Stimulated activated CD8-positive, alpha-beta memory T cell treated with anti-CD3 and anti-CD28 coated beads, Interleukin-12 subunit alpha, Interleukin-12 subunit beta, amount 100 ng/mL, for 24 hours (primary cell): ENCODE measurements at regions not wholly inside any gene's neighbourhood (a gene's known extent, or its start where the extent isn't known, plus 50 kb on each side); places are given as distances from the start of the nearest gene placed in this dataset.
"Not testable (repeated sequence)": the region's sequence is repeated elsewhere in the genome, so short reads cannot be mapped to it uniquely, and the experiment has no call there.

ENCODE experiments used
- DNase-seq: peaks from one replicate; pipeline ENCODE4 v3.0.0-alpha.2; 2020; ENCODE audit errors: extremely low read depth

- no peak for DNase-seq
Observed at GRCh38 chr18:47728921-47729320, 201.5 kb downstream of the SMAD2 start.

DNA sequence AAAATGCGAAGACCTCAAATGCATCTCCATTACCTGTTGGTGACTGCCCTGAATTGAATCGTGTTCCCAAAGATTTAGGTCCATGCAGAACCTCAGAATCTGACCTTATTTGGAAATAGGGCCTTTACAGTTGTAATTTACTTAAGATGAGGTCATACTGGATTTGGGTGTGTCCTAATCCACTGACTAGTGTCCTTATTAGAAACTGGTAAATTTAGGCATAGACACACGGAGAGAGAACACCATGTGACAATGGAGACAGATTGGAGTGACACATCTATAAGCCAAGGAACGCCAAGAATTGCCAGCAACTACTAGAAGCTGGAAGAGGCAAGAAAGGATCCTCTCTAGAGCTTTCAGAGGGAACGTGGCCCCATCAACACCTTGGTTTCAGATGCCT is 203.1 kb downstream of the SMAD2 start:
- no peak for DNase-seq

- no peak for DNase-seq
Observed at GRCh38 chr18:47726550-47726949, 203.9 kb downstream of the SMAD2 start.

DNA sequence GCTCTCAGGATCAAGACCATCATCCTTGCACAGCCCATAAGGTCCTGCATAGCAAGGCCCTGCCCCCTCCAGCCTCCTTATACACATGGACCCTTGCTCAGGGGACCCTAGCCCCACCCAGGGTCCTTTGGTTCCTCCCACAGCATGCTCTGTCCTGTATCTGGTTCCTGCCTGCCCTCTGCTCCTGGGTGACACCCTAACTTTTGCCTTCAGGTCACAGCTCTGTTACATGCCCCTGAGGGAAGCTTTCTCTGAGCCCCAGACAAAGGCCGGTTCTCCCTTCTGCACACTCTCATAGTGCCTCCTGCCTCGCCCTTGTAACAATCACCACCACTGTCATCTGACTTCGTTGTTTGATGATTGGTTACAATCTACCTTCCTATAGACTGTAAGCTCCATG is 204.8 kb downstream of the SMAD2 start:
- no peak for DNase-seq

- no peak for DNase-seq
Observed at GRCh38 chr18:47724186-47724975, 206.1 kb downstream of the SMAD2 start.

DNA sequence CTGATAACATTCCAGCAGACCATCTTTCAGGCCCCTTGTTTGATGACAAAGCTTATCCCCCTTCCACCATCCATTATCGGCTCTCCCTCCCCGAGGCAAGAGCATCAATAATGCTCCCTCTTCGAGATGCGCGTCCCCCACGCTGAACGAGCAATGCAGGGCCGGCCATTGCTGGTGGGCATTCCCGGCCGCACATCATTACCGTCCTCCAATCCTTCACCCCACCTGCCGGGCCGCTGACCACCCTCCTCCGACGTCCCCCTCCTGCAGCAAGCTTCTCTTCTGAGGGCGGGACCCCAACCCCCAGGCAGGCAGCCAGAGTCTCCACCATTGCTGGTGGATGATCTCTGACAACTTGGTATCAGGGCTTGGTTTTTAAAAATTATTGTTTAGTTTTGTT is 208.6 kb downstream of the SMAD2 start:
- no peak for DNase-seq

DNA sequence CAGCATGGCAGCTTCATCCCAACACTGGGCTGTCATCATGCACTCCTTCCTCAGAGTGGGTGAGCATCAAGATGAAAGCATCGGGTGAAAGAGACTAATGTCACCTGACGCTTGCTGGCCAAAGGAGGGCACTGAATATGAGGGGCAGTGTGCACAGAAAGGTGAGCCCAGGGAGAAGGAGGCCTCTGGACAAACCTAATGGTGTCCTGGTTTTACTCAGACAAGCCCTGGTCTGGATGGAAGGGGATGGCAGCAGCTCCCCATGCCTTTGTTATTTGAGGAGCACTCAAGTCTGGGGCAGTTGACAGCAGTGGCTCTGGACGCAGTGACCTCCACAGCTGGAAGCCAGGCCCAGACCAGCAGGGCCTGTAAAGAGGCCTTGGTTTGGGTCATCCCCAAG is 209.7 kb downstream of the SMAD2 start:
- no peak for DNase-seq

- DNase-seq: no peak
Observed at GRCh38 chr18:47719096-47719780, 211.2 kb downstream of the SMAD2 start.

GRCh38 chr18:47718646-47719045 is 211.8 kb downstream of the SMAD2 start:
- no peak for DNase-seq

GRCh38 chr18:47717257-47717656 is 213.2 kb downstream of the SMAD2 start:
- DNase-seq: no peak

- DNase-seq: no peak
Observed at GRCh38 chr18:47716632-47717185, 213.8 kb downstream of the SMAD2 start.

DNA sequence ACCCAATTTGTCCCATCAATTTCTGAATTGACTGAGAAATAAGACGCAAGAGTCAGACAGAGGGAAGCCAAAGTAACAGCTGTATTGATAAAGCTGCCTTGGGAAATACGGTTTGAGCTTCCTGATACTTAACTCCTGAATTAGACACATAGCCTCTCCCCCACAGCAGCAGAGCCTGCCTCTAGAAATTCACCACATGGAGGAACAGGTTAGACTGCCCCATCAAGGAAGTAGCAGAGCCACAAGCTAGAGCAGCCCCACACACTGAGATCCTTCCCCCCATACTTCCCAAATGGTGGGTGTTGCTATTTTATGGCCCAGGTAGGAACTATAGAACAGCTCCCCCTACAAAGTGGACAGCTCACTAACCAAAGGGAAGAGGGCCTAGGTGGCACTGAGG is 220.0 kb downstream of the SMAD2 start:
- DNase-seq: no peak

DNA sequence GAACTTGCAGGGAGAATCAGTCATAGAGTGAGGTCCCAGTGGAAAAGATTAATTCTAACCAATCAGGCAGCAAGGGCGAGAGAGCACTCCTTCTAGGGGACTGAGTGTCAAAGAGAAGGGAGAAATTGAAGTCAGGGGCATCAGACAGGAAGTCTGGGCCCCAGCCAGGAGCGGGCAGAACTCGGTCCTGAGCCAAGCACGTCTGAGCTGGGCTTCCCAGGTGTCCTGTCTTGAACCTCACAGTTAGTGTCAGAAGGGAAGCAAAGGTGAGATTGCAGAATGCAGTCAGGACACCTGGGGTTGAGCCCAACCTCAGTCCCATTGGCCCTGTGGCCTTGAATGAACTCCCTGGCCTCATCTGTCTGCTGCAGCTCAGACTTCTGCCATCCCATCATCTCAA is 220.9 kb downstream of the SMAD2 start:
- no peak for DNase-seq

DNA sequence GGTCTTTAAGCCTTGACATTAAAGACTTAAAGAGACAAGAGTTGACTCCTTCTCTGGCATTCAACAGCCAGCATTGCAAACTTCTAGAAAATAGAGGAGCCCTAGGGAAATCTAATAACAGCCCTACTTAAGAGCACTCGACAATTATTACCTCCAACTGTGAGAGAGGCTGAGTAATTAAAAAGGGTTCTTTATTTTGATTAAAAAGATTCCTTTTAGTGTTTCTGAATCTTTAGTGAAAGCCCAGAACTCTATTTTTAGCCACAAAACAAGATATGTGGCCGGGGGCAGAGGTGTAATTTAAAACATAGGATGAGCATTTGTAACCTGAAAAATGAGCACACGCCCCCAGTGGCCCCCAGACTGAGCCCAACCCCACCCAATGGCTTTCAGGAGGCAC is 222.3 kb downstream of the SMAD2 start:
- no peak for DNase-seq

DNA sequence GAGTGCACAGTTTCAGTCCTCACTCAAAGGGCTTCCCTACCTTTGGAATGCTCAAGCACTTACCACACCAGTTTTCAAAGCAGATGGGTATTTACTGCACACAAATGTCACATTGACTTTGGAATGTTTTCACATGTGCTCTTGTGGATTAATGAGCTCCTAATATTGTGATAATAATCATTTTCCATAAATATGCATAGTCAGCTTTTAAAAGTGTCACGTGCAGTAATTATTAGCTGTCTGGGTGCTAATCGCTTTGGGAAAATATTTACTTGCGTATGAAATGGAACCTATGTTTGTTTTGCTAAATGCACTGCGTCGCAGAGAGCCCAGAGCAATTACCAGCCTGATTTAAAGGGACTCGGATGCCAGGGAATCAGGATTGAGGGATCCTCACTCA is 229.3 kb downstream of the SMAD2 start:
- DNase-seq: no peak

DNA sequence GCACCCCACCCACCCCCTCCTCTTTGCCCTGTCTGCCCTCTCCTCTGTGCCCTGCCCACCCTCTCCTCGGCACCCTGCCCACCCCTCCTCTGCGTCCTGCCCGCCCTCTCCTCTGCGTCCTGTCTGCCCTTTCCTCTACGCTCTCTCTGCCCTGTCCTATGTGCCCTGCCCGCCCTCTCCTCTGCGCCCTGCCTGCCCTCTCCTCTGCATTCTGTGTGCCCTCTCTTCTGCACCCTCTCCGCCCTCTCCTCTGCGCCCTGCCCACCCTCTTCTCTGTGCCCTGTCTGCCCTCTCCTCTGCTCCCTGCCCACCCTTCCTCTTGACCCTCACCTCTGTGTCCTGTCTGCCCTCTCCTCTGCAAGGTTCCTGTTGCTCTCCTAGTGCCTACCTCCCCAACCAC is 233.6 kb downstream of the SMAD2 start:
- no peak for DNase-seq

GRCh38 chr18:47691611-47692010 is 238.8 kb downstream of the SMAD2 start:
- no peak for DNase-seq

DNA sequence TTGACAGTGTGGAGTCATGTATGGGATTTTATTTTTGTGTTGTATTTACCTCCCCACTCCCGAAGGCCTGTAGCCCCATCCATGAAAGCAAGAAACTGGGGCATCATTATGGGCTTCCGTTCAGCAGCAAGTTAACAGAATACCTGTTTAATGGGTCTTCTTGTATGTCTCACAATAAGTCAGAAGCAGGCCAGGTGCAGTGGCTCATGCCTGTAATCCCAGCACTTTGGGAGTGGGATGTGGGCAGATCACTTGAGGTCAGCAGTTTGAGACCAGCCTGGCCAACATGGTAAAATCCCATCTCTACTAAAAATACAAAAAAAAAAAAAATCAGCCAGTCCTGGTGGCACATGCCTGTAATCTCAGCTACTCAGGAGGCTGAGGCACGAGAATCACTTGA is 239.7 kb downstream of the SMAD2 start:
- not testable (repeated sequence) for DNase-seq

DNA sequence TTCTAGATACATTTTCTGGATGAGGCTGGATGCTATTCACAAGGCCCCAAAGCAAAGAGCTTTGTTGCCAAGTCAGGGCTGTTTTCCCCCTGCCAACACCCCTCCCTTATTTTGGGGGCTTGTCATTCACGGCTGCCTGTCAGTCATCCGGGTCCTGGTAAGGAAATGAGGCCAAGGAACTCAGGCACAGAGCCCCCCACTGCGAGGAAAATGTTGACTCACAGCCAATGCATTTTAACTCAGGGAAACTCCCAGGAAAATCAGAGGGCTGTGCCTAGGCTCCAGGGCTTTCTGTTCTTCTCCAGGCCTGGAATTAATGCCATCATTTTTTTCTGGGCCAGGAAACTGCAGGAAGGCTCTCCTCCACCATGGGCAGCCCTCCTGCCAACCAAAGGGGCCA is 241.1 kb downstream of the SMAD2 start:
- no peak for DNase-seq

- DNase-seq: no peak
Observed at GRCh38 chr18:47686806-47687205, 243.7 kb downstream of the SMAD2 start.

DNA sequence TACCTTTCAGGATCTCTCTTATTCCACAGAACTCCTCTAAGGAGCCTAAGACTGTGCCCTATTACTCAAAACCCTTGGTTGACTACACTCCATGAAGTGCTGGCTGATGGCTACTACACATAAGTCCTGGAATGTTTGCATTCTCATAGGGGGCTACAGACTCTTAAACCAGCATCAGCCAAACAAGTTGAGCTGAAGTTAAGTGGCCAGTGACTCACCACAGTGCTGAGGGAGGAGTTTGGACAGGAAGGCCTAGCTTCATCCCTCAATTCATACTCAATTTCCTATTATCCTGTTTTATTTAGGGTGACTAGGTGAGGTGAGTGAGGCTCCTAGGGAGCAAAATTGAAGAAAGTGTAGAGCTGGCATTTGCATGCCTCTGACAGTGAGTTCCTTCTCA is 246.7 kb downstream of the SMAD2 start:
- DNase-seq: no peak

DNA sequence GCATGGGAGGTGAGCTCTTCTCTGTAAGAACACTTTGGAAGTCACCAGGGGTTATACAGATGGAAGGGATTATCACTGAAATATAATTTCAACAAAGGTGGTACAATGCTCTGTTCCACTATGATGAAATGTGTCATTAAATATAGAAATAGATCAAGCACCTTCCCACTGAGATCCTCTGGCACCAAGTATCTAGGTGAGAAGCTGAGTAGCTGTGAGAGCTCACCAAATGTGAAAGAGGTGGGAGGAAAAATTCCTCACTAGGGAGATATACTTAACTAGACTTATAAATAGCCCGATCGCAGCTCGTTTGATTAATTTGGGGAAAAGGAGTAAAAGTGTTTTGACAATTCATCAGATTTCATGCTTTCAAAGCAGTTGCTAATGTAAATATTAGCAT is 247.6 kb downstream of the SMAD2 start:
- no peak for DNase-seq

DNA sequence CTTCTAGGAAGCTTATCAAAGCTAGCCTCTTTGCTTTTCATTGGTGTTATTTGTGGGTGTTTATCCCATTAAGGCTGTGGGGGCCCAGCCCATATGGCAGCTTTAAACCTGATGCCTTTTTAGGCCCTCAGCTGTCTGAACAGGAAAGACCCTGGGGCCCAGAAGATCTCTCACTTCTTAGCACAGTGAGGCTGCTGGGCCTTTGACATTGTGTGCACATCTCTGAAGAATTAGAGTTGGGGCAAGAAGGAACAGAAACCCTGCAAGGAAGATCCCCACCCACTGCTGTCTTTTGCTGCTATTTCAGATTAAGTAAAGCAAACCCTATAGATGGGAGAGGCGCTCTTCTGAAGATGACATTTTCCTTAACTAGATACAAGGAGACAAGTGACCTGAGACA is 250.0 kb downstream of the SMAD2 start:
- DNase-seq: no peak
